A549 (cell line): ENCODE measurements at regions not wholly inside any gene's neighbourhood (a gene's known extent, or its start where the extent isn't known, plus 50 kb on each side); places are given as distances from the start of the nearest gene placed in this dataset.

Experiments
- ATAC-seq, 2 experiments: fragments of 200-7000 bp in 1 of 2; fragments of >200 bp in 1 of 2; cut with Nextera tagmentation in 1 of 2; cut with Tn5 transposase in 1 of 2; 3 replicates each; pipeline versions ENCODE4 v1.8.0 to v1.9.1; 2018 to 2020; ENCODE audit warnings: mild to moderate bottlenecking in 1 of 2, moderate library complexity in 1 of 2
- CTCF ChIA-PET: fragments of 300-600 bp; sonication (Branson Sonifier 250); formaldehyde crosslinking; extraction: SDS; loops from one replicate; lab custom pipeline; 2021; ENCODE audit warnings: antibody characterized with exemption, inconsistent platforms; lab: Yijun Ruan, JAX
- POLR2A ChIA-PET: fragments of 350-600 bp; formaldehyde crosslinking; extraction: SDS; loops from one replicate; lab custom pipeline; 2021; ENCODE audit warnings: antibody characterized with exemption, inconsistent platforms; lab: Yijun Ruan, JAX
- DNase-seq, 2 experiments: peaks; one replicate each; pipeline versions ENCODE4 v3.0.0 to v3.0.0-alpha.2; 2011 to 2016; ENCODE audit warnings: low read depth in 1 of 2, low spot score in 1 of 2
- FAIRE-seq: peaks from 2 replicates; lab custom pipeline; 2011; peaks lifted over from hg19 to GRCh38; lab: Jason Lieb, UNC
- H3K27ac ChIP-seq, 2 experiments: fragments of >200 bp; sonication (Bioruptor Twin); formaldehyde crosslinking; 3 replicates each; pipeline ENCODE4 v1.5.1; 2016 to 2017
- H3K4me1 ChIP-seq: fragments of >200 bp; sonication (Bioruptor Twin); formaldehyde crosslinking; 3 replicates; pipeline ENCODE4 v1.6.1; 2016
- H3K4me2 ChIP-seq: fragments of >200 bp; sonication (Bioruptor Twin); formaldehyde crosslinking; 3 replicates; pipeline ENCODE4 v1.6.1; 2016
- H3K4me3 ChIP-seq: fragments of >200 bp; sonication (Bioruptor Twin); formaldehyde crosslinking; 3 replicates; pipeline ENCODE4 v1.5.1; 2016
- H3K9me3 ChIP-seq: fragments of >200 bp; sonication (Bioruptor Twin); formaldehyde crosslinking; 3 replicates; pipeline ENCODE4 v1.6.1; 2016
- CBX8 ChIP-seq: fragments of 200-600 bp; sonication (generic); IDR thresholded peaks from 2 replicates; pipeline ENCODE4 v1.6.1; 2016
- CHD2 ChIP-seq: fragments of 150-350 bp; IDR thresholded peaks from 2 replicates; pipeline ENCODE4 v1.6.1; 2014; ENCODE audit warnings: low read length; ENCODE audit not compliant: partially characterized antibody
- EP300 ChIP-seq, 2 experiments: fragments of >200 bp; sonication (Bioruptor Twin); formaldehyde crosslinking; IDR thresholded peaks; 2 replicates in 1 of 2; 3 replicates in 1 of 2; pipeline ENCODE4 v1.6.1; 2016 to 2017
- ESRRA ChIP-seq: fragments of 150-350 bp; IDR thresholded peaks from 2 replicates; pipeline ENCODE4 v1.6.1; 2014; ENCODE audit warnings: mild to moderate bottlenecking, low read length, borderline replicate concordance
- FOSB ChIP-seq: fragments of 250-450 bp; sonication (Bioruptor Pico); IDR thresholded peaks from 2 replicates; pipeline ENCODE4 v1.5.0; 2020; ENCODE audit warnings: mild to moderate bottlenecking, moderate library complexity
- FOSL2 ChIP-seq, 2 experiments: fragments of 450-650 bp in 1 of 2; fragments of >200 bp in 1 of 2; sonication (Bioruptor Twin) in 1 of 2; formaldehyde crosslinking; IDR thresholded peaks; 2 replicates each; pipeline versions ENCODE4 v1.5.0 to v1.6.1; 2016 to 2020; ENCODE audit warnings: mild to moderate bottlenecking in 1 of 2, moderate library complexity in 1 of 2
- HOXB13 ChIP-seq: fragments of 250-450 bp; sonication (Bioruptor Pico); IDR thresholded peaks from 2 replicates; pipeline ENCODE4 v1.5.0; 2020; ENCODE audit warnings: low read depth, mild to moderate bottlenecking, moderate library complexity
- HOXB5 ChIP-seq: fragments of 250-450 bp; sonication (Bioruptor Pico); IDR thresholded peaks from 2 replicates; pipeline ENCODE4 v1.5.0; 2020; ENCODE audit warnings: mild to moderate bottlenecking, moderate library complexity
- KDM5A ChIP-seq: fragments of 200-600 bp; sonication (generic); IDR thresholded peaks from 2 replicates; pipeline ENCODE4 v1.6.1; 2016; ENCODE audit warnings: antibody characterized with exemption, mild to moderate bottlenecking
- MYC ChIP-seq: IDR thresholded peaks from 2 replicates; pipeline ENCODE4 v1.6.1; 2012; ENCODE audit warnings: mild to moderate bottlenecking, inconsistent platforms, low read length, improper control_type of control experiment, borderline replicate concordance
- NPAS2 ChIP-seq: fragments of 250-450 bp; sonication (Bioruptor Pico); IDR thresholded peaks from 2 replicates; pipeline ENCODE4 v1.8.0; 2022; ENCODE audit warnings: mild to moderate bottlenecking, moderate library complexity, borderline replicate concordance
- POLR2A ChIP-seq: IDR thresholded peaks from 2 replicates; pipeline ENCODE4 v1.6.1; 2012; ENCODE audit warnings: mild to moderate bottlenecking, low read length
- RARB ChIP-seq: fragments of 250-450 bp; sonication (Bioruptor Pico); IDR thresholded peaks from 2 replicates; pipeline ENCODE4 v1.8.0; 2021; ENCODE audit warnings: mild to moderate bottlenecking, moderate library complexity
- ZC3H11A ChIP-seq: fragments of 450-650 bp; IDR thresholded peaks from 2 replicates; pipeline ENCODE4 v1.6.1; 2014; ENCODE audit warnings: antibody characterized with exemption, mild to moderate bottlenecking
- ZFP36 ChIP-seq: fragments of 450-650 bp; IDR thresholded peaks from 2 replicates; pipeline ENCODE4 v1.6.1; 2014; ENCODE audit warnings: borderline replicate concordance; ENCODE audit not compliant: partially characterized antibody
- WGBS: methylation state at CpG from one replicate; pipeline ENCODE4 v1.1.6; 2017; ENCODE audit errors: missing lambda C conversion rate; 5-methylcytosine and 5-hydroxymethylcytosine counted together
- TF ChIP-seq, protein P1 (sequence below): fragments of >200 bp; sonication (Bioruptor Twin); formaldehyde crosslinking; IDR thresholded peaks from 3 replicates; pipeline ENCODE4 v1.6.1; 2016
- TF ChIP-seq, protein P2 (sequence below): fragments of 150-350 bp; IDR thresholded peaks from 2 replicates; pipeline ENCODE4 v1.6.1; 2014; ENCODE audit warnings: low read depth, mild to moderate bottlenecking, low read length
- TF ChIP-seq, protein P3 (sequence below): fragments of 450-650 bp; IDR thresholded peaks from 2 replicates; pipeline ENCODE4 v1.6.1; 2014; ENCODE audit warnings: antibody characterized with exemption

DNA sequence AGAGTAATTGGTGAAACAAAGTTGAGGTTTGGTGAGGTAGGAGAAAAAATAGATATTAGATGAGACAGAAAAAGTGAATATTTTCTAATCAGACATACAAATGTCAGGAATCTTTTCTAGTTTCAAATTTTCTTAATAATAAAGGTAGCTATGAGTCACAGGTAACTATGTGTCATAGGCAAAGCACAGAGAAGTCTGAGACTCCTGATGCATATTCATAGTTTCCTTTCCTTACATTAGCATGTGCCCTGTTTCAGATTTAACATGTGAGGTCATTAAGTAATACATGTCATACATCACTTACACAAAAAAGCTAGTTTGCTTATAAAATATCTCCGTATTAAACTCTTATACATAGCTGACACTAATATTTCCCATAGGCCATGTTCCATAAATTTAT is 1141.3 kb upstream of the PCDH20 start:
- POLR2A ChIA-PET: no interaction called here
- Histone ChIP-seq H3K4me2 (no peak overlapping the region), H3K4me1 (no peaks in the 10 kb centered on the region), H3K27ac (no peak overlapping the region), H3K4me3 (no peak overlapping the region), H3K9me3 (no peaks in the 10 kb centered on the region)
- WGBS: 6% methylated on average over 1 of the region's 1 CpG
- DNase-seq (no peak), ATAC-seq (no peak), FAIRE-seq (no peak)
- CTCF ChIA-PET: no interaction called here
- TF ChIP-seq NPAS2 (CRISPR knock-in tag) (no peak), EP300 (IDR thresholded peaks at IDR 0.05) (no peak)
- TF ChIP-seq, protein P1, sequence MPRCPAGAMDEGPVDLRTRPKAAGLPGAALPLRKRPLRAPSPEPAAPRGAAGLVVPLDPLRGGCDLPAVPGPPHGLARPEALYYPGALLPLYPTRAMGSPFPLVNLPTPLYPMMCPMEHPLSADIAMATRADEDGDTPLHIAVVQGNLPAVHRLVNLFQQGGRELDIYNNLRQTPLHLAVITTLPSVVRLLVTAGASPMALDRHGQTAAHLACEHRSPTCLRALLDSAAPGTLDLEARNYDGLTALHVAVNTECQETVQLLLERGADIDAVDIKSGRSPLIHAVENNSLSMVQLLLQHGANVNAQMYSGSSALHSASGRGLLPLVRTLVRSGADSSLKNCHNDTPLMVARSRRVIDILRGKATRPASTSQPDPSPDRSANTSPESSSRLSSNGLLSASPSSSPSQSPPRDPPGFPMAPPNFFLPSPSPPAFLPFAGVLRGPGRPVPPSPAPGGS: no peak

DNA sequence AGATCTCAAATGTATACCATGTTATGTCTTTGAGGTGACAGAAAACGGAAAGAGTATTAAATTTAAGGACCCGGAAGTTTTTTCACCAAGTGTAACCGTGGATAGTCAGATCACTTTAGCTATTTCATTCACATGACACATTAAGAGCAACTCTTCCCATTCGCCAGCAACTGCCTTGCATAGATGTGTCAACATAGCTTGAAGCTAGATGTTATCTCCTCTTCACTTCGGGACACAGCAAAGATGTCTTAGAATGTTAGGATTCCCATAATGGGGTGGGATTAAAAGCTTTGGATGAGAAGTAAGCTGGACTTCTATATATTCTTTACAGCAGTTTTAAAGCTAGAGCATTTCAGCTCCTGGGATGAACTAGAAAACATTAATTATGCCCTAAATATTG is 1135.9 kb upstream of the PCDH20 start:
- no peak overlapping the region for H3K4me2 ChIP-seq
- 19% methylated on average over 5 of the region's 5 CpGs for WGBS

DNA sequence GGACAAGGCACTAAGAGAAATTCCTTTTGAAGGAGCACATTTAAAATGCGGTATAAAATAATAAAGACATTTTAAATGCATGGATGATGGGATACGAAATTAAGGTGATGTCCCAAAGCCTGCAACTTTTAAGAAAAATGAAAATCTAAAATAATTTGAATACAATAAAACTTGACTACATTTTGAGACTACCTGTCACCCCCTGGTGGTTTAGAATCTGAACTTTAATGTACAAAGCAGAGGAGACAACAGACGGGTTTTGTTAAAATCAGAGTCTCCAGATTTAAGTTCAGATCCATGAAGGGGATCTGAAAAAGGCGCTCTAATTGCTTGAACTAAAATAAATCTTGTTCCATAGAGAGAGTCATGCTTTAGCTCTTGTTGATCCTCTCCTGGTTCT is 1129.3 kb upstream of the PCDH20 start:
- no peak for ATAC-seq
- no peak for FAIRE-seq
- ChIA-PET CTCF (no interaction called here), POLR2A (no interaction called here)
- Histone ChIP-seq H3K9me3 (no peaks in the 10 kb centered on the region), H3K4me2 (no peak overlapping the region), H3K4me1 (no peaks in the 10 kb centered on the region), H3K4me3 (no peak overlapping the region), H3K27ac (no peak overlapping the region)
- DNase-seq: no peak
- WGBS: 49% methylated on average over 4 of the region's 4 CpGs
- no peak for TF ChIP-seq ZC3H11A
- no peak for TF ChIP-seq HOXB5
- no peak for TF ChIP-seq POLR2A
- no peak for TF ChIP-seq ZFP36

More for the DNA sequence above, 1135.9 kb upstream of the PCDH20 start:
- Histone ChIP-seq H3K27ac (no peak overlapping the region), H3K9me3 (no peaks in the 10 kb centered on the region), H3K4me1 (no peaks in the 10 kb centered on the region), H3K4me3 (no peak overlapping the region)
- ChIA-PET CTCF (no interaction called here), POLR2A (no interaction called here)
- DNase-seq (no peak), FAIRE-seq (no peak), ATAC-seq (no peak)
- TF ChIP-seq MYC (no peak), ZFP36 (no peak)

DNA sequence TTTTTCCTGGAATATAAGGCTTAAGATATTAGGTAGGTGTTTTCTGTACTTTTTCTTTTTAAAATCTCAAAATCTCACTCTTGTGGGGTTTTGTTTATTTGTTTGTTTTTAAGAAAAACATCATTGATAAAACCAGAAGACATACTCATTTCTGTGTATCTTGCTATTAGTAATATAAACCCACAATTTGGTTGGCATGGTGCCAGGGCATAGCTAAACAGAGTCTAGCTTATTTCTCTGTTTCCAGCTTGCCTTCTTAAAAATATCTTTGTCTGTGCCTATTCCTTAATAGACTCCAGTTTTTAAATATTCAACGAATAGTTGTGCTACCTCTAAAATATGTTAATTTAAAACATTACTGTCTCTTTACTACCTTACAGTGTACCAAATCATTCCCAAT is 1121.9 kb upstream of the PCDH20 start:
- WGBS: 11% methylated on average over 1 of the region's 1 CpG
- ATAC-seq (no peak), DNase-seq (no peak), FAIRE-seq (no peak)
- Histone ChIP-seq H3K4me2 (no peak overlapping the region), H3K27ac (no peak overlapping the region), H3K9me3 (no peaks in the 10 kb centered on the region), H3K4me3 (no peak overlapping the region), H3K4me1 (no peaks in the 10 kb centered on the region)
- ChIA-PET POLR2A (no interaction called here), CTCF (no interaction called here)
- TF ChIP-seq NPAS2 (CRISPR knock-in tag) (no peak), ESRRA (no peak), CBX8 (no peak), FOSB (CRISPR knock-in tag) (no peak), ZC3H11A (no peak), HOXB13 (CRISPR knock-in tag) (no peak), RARB (CRISPR knock-in tag) (no peak), FOSL2 (IDR thresholded peaks at IDR 0.05) (no peak), FOSL2 (CRISPR knock-in tag; IDR thresholded peaks at IDR 0.05) (no peak), KDM5A (no peak), CHD2 (no peak)
- TF ChIP-seq, protein P2, sequence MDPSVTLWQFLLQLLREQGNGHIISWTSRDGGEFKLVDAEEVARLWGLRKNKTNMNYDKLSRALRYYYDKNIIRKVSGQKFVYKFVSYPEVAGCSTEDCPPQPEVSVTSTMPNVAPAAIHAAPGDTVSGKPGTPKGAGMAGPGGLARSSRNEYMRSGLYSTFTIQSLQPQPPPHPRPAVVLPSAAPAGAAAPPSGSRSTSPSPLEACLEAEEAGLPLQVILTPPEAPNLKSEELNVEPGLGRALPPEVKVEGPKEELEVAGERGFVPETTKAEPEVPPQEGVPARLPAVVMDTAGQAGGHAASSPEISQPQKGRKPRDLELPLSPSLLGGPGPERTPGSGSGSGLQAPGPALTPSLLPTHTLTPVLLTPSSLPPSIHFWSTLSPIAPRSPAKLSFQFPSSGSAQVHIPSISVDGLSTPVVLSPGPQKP: no peak
- TF ChIP-seq, protein P3, sequence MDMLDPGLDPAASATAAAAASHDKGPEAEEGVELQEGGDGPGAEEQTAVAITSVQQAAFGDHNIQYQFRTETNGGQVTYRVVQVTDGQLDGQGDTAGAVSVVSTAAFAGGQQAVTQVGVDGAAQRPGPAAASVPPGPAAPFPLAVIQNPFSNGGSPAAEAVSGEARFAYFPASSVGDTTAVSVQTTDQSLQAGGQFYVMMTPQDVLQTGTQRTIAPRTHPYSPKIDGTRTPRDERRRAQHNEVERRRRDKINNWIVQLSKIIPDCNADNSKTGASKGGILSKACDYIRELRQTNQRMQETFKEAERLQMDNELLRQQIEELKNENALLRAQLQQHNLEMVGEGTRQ: no peak
